ENCODE measurements at regions not wholly inside any gene's neighbourhood (a gene's known extent, or its start where the extent isn't known, plus 50 kb on each side); places are given as distances from the start of the nearest gene placed in this dataset.

GRCh38 chr1:229888157-229888556 lies 178.9 kb upstream of the GALNT2 start:
- DNase-seq = no peak
- POLR2A ChIA-PET = no interaction called here
- Histone ChIP-seq H3K4me1 (peaks cover 13% of the 10 kb centered on the region), H3K4me3 (ENCODE audit: low read depth, low read length) (no peak overlapping the region), H3K9me3 (no peaks in the 10 kb centered on the region), H3K27me3 (replicated peaks; ENCODE audit: control insufficient read depth, insufficient read depth, low read length) (no peaks in the 10 kb centered on the region), H3K36me3 (ENCODE audit: control insufficient read depth, insufficient read depth, low read length) (no peaks in the 10 kb centered on the region)
- Mint-ChIP-seq H3K27me3 (ENCODE audit: insufficient read depth, unreplicated experiment) (peaks cover 4% of the 10 kb centered on the region), H3K27ac (ENCODE audit: unreplicated experiment) (no peak overlapping the region), H3K4me1 (ENCODE audit: low read depth, unreplicated experiment) (peaks cover 8% of the 10 kb centered on the region), H3K4me3 (ENCODE audit: unreplicated experiment) (no peak overlapping the region), H3K9me3 (ENCODE audit: unreplicated experiment) (no peaks in the 10 kb centered on the region), H3K36me3 (ENCODE audit: insufficient read depth, unreplicated experiment) (no peaks in the 10 kb centered on the region)
- no TSS peak for BruUV-seq (replicated peaks)
- no peak for TF ChIP-seq CTCF (IDR thresholded peaks at IDR 0.05; ENCODE audit: insufficient read depth in 1 of 2, low read depth in 1 of 2, low read length in 1 of 2, severe bottlenecking in 1 of 2, unreplicated experiment in 1 of 2)
- CTCF ChIA-PET = no interaction called here
- intact Hi-C loops (cut with micrococcal nuclease; ENCODE audit: unreplicated experiment) = no loop called here

GRCh38 chr1:229888561-229889001 lies 178.5 kb upstream of the GALNT2 start:
- ChIA-PET POLR2A (no interaction called here), CTCF (no interaction called here)
- intact Hi-C loops (cut with micrococcal nuclease; ENCODE audit: unreplicated experiment) = no loop called here
- no peak for TF ChIP-seq CTCF (IDR thresholded peaks at IDR 0.05; ENCODE audit: insufficient read depth in 1 of 2, low read depth in 1 of 2, low read length in 1 of 2, severe bottlenecking in 1 of 2, unreplicated experiment in 1 of 2)
- Histone ChIP-seq H3K27me3 (replicated peaks; ENCODE audit: control insufficient read depth, insufficient read depth, low read length) (no peaks in the 10 kb centered on the region), H3K36me3 (ENCODE audit: control insufficient read depth, insufficient read depth, low read length) (no peaks in the 10 kb centered on the region), H3K4me3 (ENCODE audit: low read depth, low read length) (no peak overlapping the region), H3K4me1 (peaks cover 14% of the 10 kb centered on the region), H3K9me3 (no peaks in the 10 kb centered on the region)
- Mint-ChIP-seq H3K4me3 (ENCODE audit: unreplicated experiment) (no peak overlapping the region), H3K4me1 (ENCODE audit: low read depth, unreplicated experiment) (peaks cover 12% of the 10 kb centered on the region), H3K9me3 (ENCODE audit: unreplicated experiment) (no peaks in the 10 kb centered on the region), H3K36me3 (ENCODE audit: insufficient read depth, unreplicated experiment) (no peaks in the 10 kb centered on the region), H3K27ac (ENCODE audit: unreplicated experiment) (no peak overlapping the region), H3K27me3 (ENCODE audit: insufficient read depth, unreplicated experiment) (peaks cover 2% of the 10 kb centered on the region)
- no peak for DNase-seq
- BruUV-seq (replicated peaks) = no TSS peak

- Mint-ChIP-seq H3K36me3 (ENCODE audit: insufficient read depth, unreplicated experiment) (no peaks in the 10 kb centered on the region), H3K4me1 (ENCODE audit: low read depth, unreplicated experiment) (peaks cover 12% of the 10 kb centered on the region), H3K27ac (ENCODE audit: unreplicated experiment) (no peak overlapping the region), H3K9me3 (ENCODE audit: unreplicated experiment) (no peaks in the 10 kb centered on the region), H3K27me3 (ENCODE audit: insufficient read depth, unreplicated experiment) (no peaks in the 10 kb centered on the region), H3K4me3 (ENCODE audit: unreplicated experiment) (no peak overlapping the region)
- DNase-seq = no peak
- Histone ChIP-seq H3K36me3 (ENCODE audit: control insufficient read depth, insufficient read depth, low read length) (no peaks in the 10 kb centered on the region), H3K27me3 (replicated peaks; ENCODE audit: control insufficient read depth, insufficient read depth, low read length) (no peaks in the 10 kb centered on the region), H3K4me3 (ENCODE audit: low read depth, low read length) (no peak overlapping the region), H3K9me3 (no peaks in the 10 kb centered on the region), H3K4me1 (peaks cover 14% of the 10 kb centered on the region)
- intact Hi-C loops (cut with micrococcal nuclease; ENCODE audit: unreplicated experiment) = no loop called here
- ChIA-PET POLR2A (no interaction called here), CTCF (no interaction called here)
- TF ChIP-seq CTCF (IDR thresholded peaks at IDR 0.05; ENCODE audit: insufficient read depth in 1 of 2, low read depth in 1 of 2, low read length in 1 of 2, severe bottlenecking in 1 of 2, unreplicated experiment in 1 of 2) = no peak
- no TSS peak for BruUV-seq (replicated peaks)
These were observed 178.0 kb upstream of the GALNT2 start for GRCh38 chr1:229889031-229889517.

Data from Caco-2 (cell line).